SU-DHL-6 (cell line): ENCODE measurements at regions not wholly inside any gene's neighbourhood (a gene's known extent, or its start where the extent isn't known, plus 50 kb on each side); places are given as distances from the start of the nearest gene placed in this dataset.

Experiments
- H2AFZ ChIP-seq: fragments of 200-600 bp; sonication (generic); 2 replicates; pipeline ENCODE4 v1.6.1; 2014; ENCODE audit warnings: low read depth, mild to moderate bottlenecking, moderate library complexity, mixed read lengths, antibody characterized with exemption, low read length; ENCODE audit not compliant: severe bottlenecking
- H3F3A ChIP-seq: fragments of 200-600 bp; shearing (Covaris generic); 2 replicates; pipeline ENCODE4 v1.6.0; 2016; ENCODE audit warnings: antibody characterized with exemption, mild to moderate bottlenecking; ENCODE audit not compliant: insufficient read depth
- H3K27ac ChIP-seq: fragments of 200-600 bp; sonication (generic); 2 replicates; pipeline ENCODE4 v1.5.1; 2016; ENCODE audit warnings: low read depth, mild to moderate bottlenecking, low read length, moderate library complexity, mixed read lengths
- H3K27me3 ChIP-seq: fragments of 200-600 bp; sonication (generic), shearing (Covaris generic); 2 replicates; pipeline ENCODE4 v1.6.0; 2014; ENCODE audit warnings: mild to moderate bottlenecking, low read length
- H3K36me3 ChIP-seq: fragments of 200-600 bp; sonication (generic); 2 replicates; pipeline ENCODE4 v1.6.1; 2014; ENCODE audit warnings: mild to moderate bottlenecking, low read length, mixed read lengths
- H3K4me2 ChIP-seq: fragments of 300-600, 200-600 bp; shearing (Covaris generic), sonication (generic); 2 replicates; pipeline ENCODE4 v1.6.0; 2014; ENCODE audit warnings: low read length, low read depth, mild to moderate bottlenecking; ENCODE audit not compliant: poor library complexity, severe bottlenecking
- H3K4me3 ChIP-seq: fragments of 200-600 bp; sonication (generic); 2 replicates; pipeline ENCODE4 v1.5.1; 2014; ENCODE audit warnings: antibody characterized with exemption, low read length, mild to moderate bottlenecking, mixed read lengths; ENCODE audit not compliant: insufficient read depth, poor library complexity, severe bottlenecking
- H3K79me2 ChIP-seq: fragments of 200-600 bp; sonication (generic); 2 replicates; pipeline ENCODE4 v1.6.1; 2014; ENCODE audit warnings: mild to moderate bottlenecking, low read length, moderate library complexity; ENCODE audit not compliant: insufficient read depth
- H3K9ac ChIP-seq: fragments of 200-600 bp; sonication (generic); 2 replicates; pipeline ENCODE4 v1.7.0; 2014; ENCODE audit warnings: mild to moderate bottlenecking, low read length
- H3K9me2 ChIP-seq: fragments of 200-600 bp; sonication (generic); replicated peaks from 2 replicates; pipeline ENCODE4 v1.6.1; 2014; ENCODE audit warnings: low read length; ENCODE audit not compliant: insufficient read depth
- H3K9me3 ChIP-seq: fragments of 200-600 bp; sonication (generic); 2 replicates; pipeline ENCODE4 v1.6.1; 2014; ENCODE audit warnings: low read length, mixed read lengths; ENCODE audit not compliant: insufficient read depth
- H4K20me1 ChIP-seq: fragments of 200-600 bp; sonication (generic); 2 replicates; pipeline ENCODE4 v1.6.1; 2014; ENCODE audit warnings: low read depth, mild to moderate bottlenecking, antibody characterized with exemption, low read length, moderate library complexity, mixed read lengths
- CTCF ChIP-seq: fragments of 200-600 bp; sonication (generic); IDR thresholded peaks from one replicate; pipeline ENCODE4 v1.5.1; 2017; ENCODE audit warnings: antibody characterized with exemption, mild to moderate bottlenecking, low read length, moderate library complexity; ENCODE audit not compliant: insufficient read depth, poor library complexity, severe bottlenecking
- EZH2phosphoT487 ChIP-seq: fragments of 200-600 bp; sonication (generic), shearing (Covaris generic); conservative IDR thresholded peaks from 2 replicates; pipeline ENCODE4 v1.6.1; 2018; ENCODE audit warnings: mild to moderate bottlenecking, antibody characterized with exemption, low read length, moderate library complexity, mixed read lengths

- no peak for TF ChIP-seq EZH2phosphoT487
- no peak for TF ChIP-seq CTCF
- no peak overlapping the region for H3K9ac ChIP-seq
- no peaks in the 10 kb centered on the region for H3K27me3 ChIP-seq
- H3K9me2 ChIP-seq, result no peaks in the 10 kb centered on the region
- H3K27ac ChIP-seq, result no peak overlapping the region
- no peak overlapping the region for H3K4me3 ChIP-seq
- no peaks in the 10 kb centered on the region for H3K9me3 ChIP-seq
- H2AFZ ChIP-seq, result no peak overlapping the region
- H4K20me1 ChIP-seq, result no peaks in the 10 kb centered on the region
- H3F3A ChIP-seq, result no peaks in the 10 kb centered on the region
- H3K4me2 ChIP-seq, result no peak overlapping the region
- H3K79me2 ChIP-seq, result no peaks in the 10 kb centered on the region
- H3K36me3 ChIP-seq, result no peaks in the 10 kb centered on the region
These were observed 535.9 kb downstream of the TFEC start for GRCh38 chr7:115494529-115495147.

DNA sequence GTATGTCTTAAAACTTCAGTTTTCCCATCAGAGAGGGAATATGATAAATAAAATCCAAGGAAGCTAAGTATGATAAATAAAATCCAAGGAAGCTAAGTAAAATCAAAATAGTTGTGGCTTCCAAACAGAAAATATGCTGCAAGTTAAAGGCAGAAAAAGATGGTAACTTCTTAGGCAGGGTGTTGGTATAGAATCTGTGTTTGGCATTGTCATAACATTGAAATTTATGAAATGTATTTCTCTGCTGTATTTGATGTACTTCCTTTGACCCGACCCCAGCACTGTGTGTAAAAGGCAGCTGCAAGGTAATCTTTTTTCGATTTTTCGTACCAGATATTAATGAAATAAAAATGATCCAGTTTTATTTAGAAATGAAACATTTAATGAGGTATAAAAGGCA lies 537.2 kb downstream of the TFEC start:
- no peak overlapping the region for H3K9ac ChIP-seq
- no peak overlapping the region for H2AFZ ChIP-seq
- no peak overlapping the region for H3K27ac ChIP-seq
- H3K9me3 ChIP-seq, result no peaks in the 10 kb centered on the region
- no peak for TF ChIP-seq EZH2phosphoT487
- H3K36me3 ChIP-seq, result no peaks in the 10 kb centered on the region
- H3K9me2 ChIP-seq, result no peaks in the 10 kb centered on the region
- H3K4me3 ChIP-seq, result no peak overlapping the region
- no peaks in the 10 kb centered on the region for H3K27me3 ChIP-seq
- no peaks in the 10 kb centered on the region for H4K20me1 ChIP-seq
- H3K79me2 ChIP-seq, result no peaks in the 10 kb centered on the region
- no peak overlapping the region for H3K4me2 ChIP-seq
- H3F3A ChIP-seq, result no peaks in the 10 kb centered on the region

GRCh38 chr7:115491744-115492380 lies 538.7 kb downstream of the TFEC start:
- H3F3A ChIP-seq, result no peaks in the 10 kb centered on the region
- H3K9me2 ChIP-seq, result no peaks in the 10 kb centered on the region
- no peak overlapping the region for H3K4me2 ChIP-seq
- no peaks in the 10 kb centered on the region for H3K36me3 ChIP-seq
- no peak overlapping the region for H3K9ac ChIP-seq
- H3K27me3 ChIP-seq, result no peaks in the 10 kb centered on the region
- no peak overlapping the region for H3K27ac ChIP-seq
- H2AFZ ChIP-seq, result no peak overlapping the region
- TF ChIP-seq CTCF (no peak), EZH2phosphoT487 (no peak)
- H3K4me3 ChIP-seq, result no peak overlapping the region
- no peaks in the 10 kb centered on the region for H4K20me1 ChIP-seq
- H3K9me3 ChIP-seq, result no peaks in the 10 kb centered on the region
- no peaks in the 10 kb centered on the region for H3K79me2 ChIP-seq

GRCh38 chr7:115479448-115479847 lies 551.1 kb downstream of the TFEC start:
- H3K27me3 ChIP-seq, result no peaks in the 10 kb centered on the region
- H3K9ac ChIP-seq, result no peak overlapping the region
- H4K20me1 ChIP-seq, result no peaks in the 10 kb centered on the region
- no peak overlapping the region for H3K4me2 ChIP-seq
- H2AFZ ChIP-seq, result no peak overlapping the region
- no peaks in the 10 kb centered on the region for H3K9me3 ChIP-seq
- H3K79me2 ChIP-seq, result no peaks in the 10 kb centered on the region
- H3K9me2 ChIP-seq, result no peaks in the 10 kb centered on the region
- no peaks in the 10 kb centered on the region for H3K36me3 ChIP-seq
- H3F3A ChIP-seq, result no peaks in the 10 kb centered on the region
- H3K27ac ChIP-seq, result no peak overlapping the region
- H3K4me3 ChIP-seq, result no peak overlapping the region
- TF ChIP-seq EZH2phosphoT487, result no peak
- no peak for TF ChIP-seq CTCF
